Caki2 (cell line): ENCODE measurements at regions not wholly inside any gene's neighbourhood (a gene's known extent, or its start where the extent isn't known, plus 50 kb on each side); places are given as distances from the start of the nearest gene placed in this dataset.

Experiments
- DNase-seq: peaks from one replicate; pipeline ENCODE4 v3.0.0-alpha.2; 2015; ENCODE audit warnings: low read depth
- in situ Hi-C: cut with HindIII; loops from 2 replicates; pipeline ENCODE4 v1.10.0; 2016; ENCODE audit warnings: low sequenced_read_pairs, low pct_unique_long_range_greater_than_20kb, mixed read lengths

- in situ Hi-C loops: no loop called here
- DNase-seq: peak; percentile 67
Measured at GRCh38 chr11:128336203-128336602, 251.2 kb downstream of the ETS1 start.

DNA sequence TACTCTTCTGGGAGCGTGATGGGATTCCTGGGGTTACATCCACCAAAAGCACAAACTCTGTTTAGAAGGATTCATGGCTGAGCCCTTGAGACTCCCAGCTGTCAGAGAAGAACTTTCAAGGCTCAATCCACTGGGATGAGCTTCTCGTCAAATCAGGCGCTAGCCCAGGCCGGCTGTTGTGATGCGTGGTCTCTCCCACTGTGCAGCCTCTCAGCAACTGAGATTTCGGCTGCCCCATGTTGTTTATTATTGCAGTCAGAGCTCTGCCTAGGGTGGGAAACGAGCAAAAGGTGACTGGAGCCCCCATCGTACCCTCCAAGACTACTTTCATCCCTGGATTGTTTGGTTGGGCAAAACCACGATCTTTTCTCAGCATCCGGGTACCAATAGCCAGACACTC is 251.6 kb downstream of the ETS1 start:
- no peak for DNase-seq
- in situ Hi-C loops: no loop called here

- no peak for DNase-seq
- in situ Hi-C loops: no loop called here
Measured at GRCh38 chr11:128334311-128335044, 252.9 kb downstream of the ETS1 start.

- no peak for DNase-seq
- in situ Hi-C loops: no loop called here
Measured at GRCh38 chr11:128331317-128331716, 256.0 kb downstream of the ETS1 start.

GRCh38 chr11:128330203-128330602 is 257.2 kb downstream of the ETS1 start:
- in situ Hi-C loops: no loop called here
- no peak for DNase-seq

GRCh38 chr11:128328955-128329551 is 258.3 kb downstream of the ETS1 start:
- DNase-seq: no peak
- in situ Hi-C loops: no loop called here

GRCh38 chr11:128327274-128327673 is 260.1 kb downstream of the ETS1 start:
- in situ Hi-C loops: no loop called here
- DNase-seq: no peak

GRCh38 chr11:128326791-128327190 is 260.6 kb downstream of the ETS1 start:
- in situ Hi-C loops: no loop called here

GRCh38 chr11:128324531-128325141 is 262.7 kb downstream of the ETS1 start:
- no peak for DNase-seq
- in situ Hi-C loops: no loop called here

More at GRCh38 chr11:128326791-128327190, 260.6 kb downstream of the ETS1 start:
- DNase-seq: no peak

DNA sequence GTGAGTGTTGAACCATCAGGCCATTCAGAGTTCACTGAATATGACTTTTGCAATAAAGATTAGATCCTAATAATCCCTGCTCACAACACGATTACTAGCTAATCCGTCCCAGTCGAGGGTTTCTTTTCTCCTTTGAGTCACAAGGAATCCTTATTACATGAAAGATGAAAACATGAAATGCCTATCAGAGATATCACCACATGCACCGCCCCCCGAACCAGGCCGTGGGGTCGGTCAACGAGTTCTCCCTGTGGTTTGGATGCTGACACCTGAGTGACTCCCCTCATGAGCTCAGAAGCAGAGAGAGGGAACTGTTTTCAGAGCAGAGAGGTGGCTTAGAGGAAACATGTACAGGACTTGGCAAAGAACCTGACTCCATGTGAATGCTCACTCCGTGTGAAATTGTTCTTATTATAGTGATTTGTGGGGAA is 263.3 kb downstream of the ETS1 start:
- in situ Hi-C loops: no loop called here
- no peak for DNase-seq

DNA sequence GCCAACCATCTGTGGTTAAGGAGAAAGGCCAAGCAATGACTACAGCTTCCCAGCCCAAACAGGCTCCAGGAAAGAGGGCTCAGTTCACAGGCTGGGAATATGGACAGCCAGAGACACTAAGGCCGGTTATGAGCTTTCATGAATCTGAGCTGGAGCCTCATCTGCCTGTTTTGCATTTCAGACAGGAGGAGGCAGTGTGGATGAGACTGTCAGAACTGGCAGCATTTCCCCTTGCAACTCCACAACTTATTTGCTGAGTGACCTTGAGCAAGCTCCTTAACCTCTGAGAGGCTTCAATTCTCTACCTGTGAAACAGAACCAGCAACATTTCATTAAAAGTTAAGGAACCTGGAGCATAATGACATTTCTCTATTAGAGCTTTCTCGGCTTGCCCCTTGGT is 264.0 kb downstream of the ETS1 start:
- no peak for DNase-seq
- in situ Hi-C loops: no loop called here

DNA sequence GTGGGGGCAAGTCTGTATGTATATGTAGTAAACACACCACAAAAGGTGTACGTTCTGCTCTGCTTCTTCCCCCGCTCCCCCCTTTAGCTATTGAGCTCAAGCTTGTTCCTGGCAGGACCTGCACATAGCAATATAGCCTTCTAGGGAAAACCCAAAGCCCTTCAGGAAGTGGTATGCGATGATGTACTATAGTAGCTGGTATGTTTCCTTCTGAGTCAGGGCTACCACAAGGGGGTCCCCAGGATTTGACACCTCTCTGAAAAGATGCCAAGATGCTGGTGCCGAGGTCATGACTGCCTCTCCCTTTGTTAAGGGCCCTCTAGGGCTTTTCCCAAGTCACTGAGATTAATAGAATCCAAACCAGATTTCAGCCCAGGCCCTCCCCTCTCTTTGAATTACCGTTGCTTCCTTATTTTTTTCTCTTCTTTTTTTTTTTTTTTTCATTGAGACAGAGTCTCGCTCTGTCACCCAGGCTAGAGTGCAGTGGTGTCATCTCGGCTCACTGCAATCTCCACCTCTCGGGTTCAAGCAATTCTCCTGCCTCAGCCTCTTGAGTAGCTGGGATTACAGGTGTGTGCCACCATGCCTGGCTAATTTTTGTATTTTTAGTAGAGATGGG is 268.4 kb downstream of the ETS1 start:
- DNase-seq: no peak
- in situ Hi-C loops: no loop called here

DNA sequence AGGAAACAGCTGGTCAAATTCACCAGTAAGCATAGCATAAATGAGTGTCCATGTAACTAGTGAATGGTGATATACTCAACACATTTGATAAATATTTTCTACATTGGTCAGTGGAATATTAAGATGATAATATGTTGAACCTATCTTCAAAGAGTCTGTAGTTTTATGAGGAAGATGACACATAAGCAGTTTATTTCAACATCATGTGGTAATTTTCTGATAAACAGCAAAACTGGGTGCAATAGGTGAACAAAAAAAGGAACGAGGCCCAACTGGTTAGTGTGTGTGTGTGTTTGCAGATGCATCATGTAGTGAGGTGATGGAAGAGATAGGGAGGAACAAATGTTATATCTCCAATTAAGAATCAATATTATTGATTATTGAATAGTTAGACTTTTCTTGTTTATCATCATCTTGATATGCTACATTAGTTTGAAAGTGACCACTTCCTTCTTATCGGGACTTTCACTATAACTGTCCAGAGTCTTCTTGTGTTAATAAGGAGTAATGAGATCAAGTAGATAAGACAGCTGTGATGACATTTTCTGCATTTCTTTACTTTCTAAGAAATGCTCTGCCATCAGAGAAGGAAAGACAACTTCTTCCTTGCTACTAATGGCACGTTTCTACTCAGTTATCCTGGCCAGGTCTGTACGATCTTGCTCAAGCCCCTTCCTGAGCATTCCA is 270.7 kb downstream of the ETS1 start:
- in situ Hi-C loops: no loop called here

GRCh38 chr11:128315933-128316332 is 271.4 kb downstream of the ETS1 start:
- in situ Hi-C loops: no loop called here
- DNase-seq: no peak

More for the DNA sequence above, 270.7 kb downstream of the ETS1 start:
- DNase-seq: no peak

- in situ Hi-C loops: no loop called here
- no peak for DNase-seq
Measured at GRCh38 chr11:128313931-128314330, 273.4 kb downstream of the ETS1 start.

DNA sequence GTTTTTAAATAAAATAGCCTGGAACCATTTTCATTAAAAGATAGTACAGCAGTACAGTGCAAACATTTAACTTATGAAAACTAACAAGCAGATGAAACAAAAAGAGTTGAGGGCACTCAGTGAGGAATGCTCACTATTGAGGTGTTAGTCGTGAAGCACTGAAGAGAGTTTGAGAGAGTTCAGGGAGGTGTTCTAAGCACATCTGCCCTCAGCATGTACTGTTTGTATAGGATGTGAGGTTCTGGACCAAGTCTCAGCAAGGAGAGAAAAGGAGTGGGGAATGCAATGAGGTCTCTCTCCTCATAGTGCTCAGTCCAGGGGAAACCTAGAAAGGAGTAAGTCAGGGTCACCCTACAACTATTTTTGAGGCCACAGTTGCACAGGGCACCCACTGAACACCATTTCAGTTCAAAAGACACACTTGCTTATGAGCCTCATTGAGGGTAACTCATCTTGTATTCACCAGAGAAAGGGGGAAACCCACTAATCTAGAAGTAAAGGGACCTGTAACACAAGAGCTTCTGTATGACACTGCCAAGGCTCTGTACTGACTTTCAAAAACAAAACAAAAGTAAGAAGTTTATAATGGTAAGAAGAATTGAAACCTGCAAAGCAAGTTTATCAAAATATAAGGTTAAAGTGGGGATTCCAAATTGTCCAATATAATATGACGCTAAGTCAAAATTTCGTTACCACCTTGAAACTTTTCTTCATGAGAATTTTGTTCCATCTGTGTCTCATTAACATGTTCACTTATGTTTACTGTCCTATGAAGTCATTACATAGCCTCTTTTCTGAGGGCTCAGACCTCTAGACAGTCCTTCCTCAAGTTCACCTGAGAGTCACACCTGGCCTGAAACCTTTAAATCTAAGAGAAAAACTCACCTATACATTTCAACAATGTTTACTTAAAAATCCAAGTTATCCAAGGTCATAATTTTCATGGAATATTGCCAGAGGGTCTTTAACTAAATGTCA is 275.3 kb downstream of the ETS1 start:
- in situ Hi-C loops: no loop called here
- no peak for DNase-seq

GRCh38 chr11:128310676-128311445 is 276.5 kb downstream of the ETS1 start:
- no peak for DNase-seq
- in situ Hi-C loops: no loop called here
